Kidney (tissue), 13 donors: ENCODE measurements at regions not wholly inside any gene's neighbourhood (a gene's known extent, or its start where the extent isn't known, plus 50 kb on each side); places are given as distances from the start of the nearest gene placed in this dataset.
A peak's percentile ranks its signal among the peaks of the same experiment; 100 is the strongest.

ENCODE experiments used
- DNase-seq, 5 donors: peaks; one replicate each; pipeline ENCODE4 v3.0.0-alpha.2; 2013 to 2020
- FAIRE-seq: peaks from 2 replicates; lab custom pipeline; 2012; peaks lifted over from hg19 to GRCh38; lab: Jason Lieb, UNC
- H3K27ac ChIP-seq, 2 donors: one replicate each; pipeline ENCODE4 v1.7.0; 2013; ENCODE audit warnings: low read depth in 2 of 2, low read length in 2 of 2, inconsistent platforms in 1 of 2
- H3K27me3 ChIP-seq: one replicate; pipeline ENCODE4 v1.7.1; 2013; ENCODE audit warnings: low read length, inconsistent platforms; ENCODE audit not compliant: control insufficient read depth, insufficient read depth
- H3K36me3 ChIP-seq, 3 donors: one replicate each; pipeline versions ENCODE4 v1.7.0 to v1.7.1; 2013; ENCODE audit warnings: low read length in 3 of 3, control low read depth in 1 of 3, inconsistent platforms in 1 of 3; ENCODE audit not compliant: insufficient read depth in 3 of 3, control insufficient read depth in 2 of 3
- H3K4me1 ChIP-seq, 3 donors: one replicate each; pipeline versions ENCODE4 v1.7.0 to v1.7.1; 2013; ENCODE audit warnings: low read length in 3 of 3, inconsistent platforms in 1 of 3, low read depth in 1 of 3; ENCODE audit not compliant: control insufficient read depth in 2 of 3, insufficient read depth in 2 of 3
- H3K4me3 ChIP-seq, 3 donors: one replicate each; pipeline versions ENCODE4 v1.7.0 to v1.8.1; 2013; ENCODE audit warnings: low read length in 3 of 3, control low read depth in 1 of 3, inconsistent platforms in 1 of 3
- H3K9ac ChIP-seq, 3 donors: one replicate each; pipeline versions ENCODE4 v1.7.0 to v1.7.1; 2013; ENCODE audit warnings: low read length in 3 of 3, control low read depth in 1 of 3, inconsistent platforms in 1 of 3
- H3K9me3 ChIP-seq, 3 donors: one replicate each; pipeline versions ENCODE4 v1.7.0 to v1.7.1; 2013; ENCODE audit warnings: low read length in 3 of 3, control low read depth in 1 of 3, inconsistent platforms in 1 of 3; ENCODE audit not compliant: control insufficient read depth in 2 of 3, insufficient read depth in 1 of 3
- intact Hi-C: fragments of 100-400 bp; cut with DNase I; formaldehyde crosslinking; loops from one replicate; pipeline ENCODE4 v1.11.1; 2022
- TF ChIP-seq, protein P1 (sequence below): IDR thresholded peaks from 3 replicates; pipeline ENCODE4 v1.5.1; 2012; ENCODE audit warnings: mild to moderate bottlenecking, moderate library complexity, borderline replicate concordance; ENCODE audit not compliant: insufficient read depth; ENCODE audit errors: extremely low read depth
- donor health status: control.
- donor health status: control.
- donor health status: control.
- donor health status: control.
- donor health status: control.
- donor health status: DM: yes; HTN: yes; CAD: no.
- donor health status: Normal renal cell carcinoma (clear cell type).

DNA sequence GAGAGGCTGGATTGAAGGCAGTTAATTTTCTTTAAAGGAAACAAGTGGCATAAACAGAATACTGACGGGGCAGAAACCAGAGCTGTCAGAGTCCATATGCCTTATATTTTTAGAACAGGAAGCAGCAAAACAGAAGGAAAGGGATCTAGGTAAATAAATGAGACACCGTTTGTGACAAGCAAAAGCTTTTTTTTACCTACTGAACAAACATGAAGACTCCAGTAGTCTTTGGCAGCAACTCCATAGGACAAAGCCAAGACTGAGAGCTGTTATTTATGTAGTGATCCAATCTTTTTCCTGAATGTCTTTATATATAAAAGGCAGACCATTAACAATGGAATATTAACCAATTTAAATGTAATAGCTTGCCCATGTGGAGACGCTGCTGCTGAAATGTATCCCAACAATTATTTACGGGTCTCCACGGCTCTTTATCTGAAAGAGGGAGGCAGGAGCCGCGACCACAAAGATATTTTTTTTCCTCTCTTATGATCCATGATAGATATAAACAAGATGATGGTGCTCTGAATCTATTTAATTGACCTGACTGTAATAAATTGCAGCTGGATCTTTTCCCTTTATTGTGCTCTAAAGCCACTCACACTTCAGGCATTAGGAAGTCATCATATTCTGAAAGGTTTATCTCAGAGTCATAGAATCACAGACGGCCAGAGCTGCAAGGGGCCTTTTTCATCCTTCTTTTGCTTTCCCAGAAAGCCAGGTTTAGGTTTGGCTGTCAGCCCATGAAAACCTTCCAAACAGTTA, 687.8 kb downstream of the EFNB2 start:
- intact Hi-C loops = no loop called here
- no peak overlapping the region for H3K9ac ChIP-seq
- peaks cover 0 to 9% (median 0%) of the 10 kb centered on the region in 3 donors for H3K4me1 ChIP-seq
- TF ChIP-seq, protein P1, sequence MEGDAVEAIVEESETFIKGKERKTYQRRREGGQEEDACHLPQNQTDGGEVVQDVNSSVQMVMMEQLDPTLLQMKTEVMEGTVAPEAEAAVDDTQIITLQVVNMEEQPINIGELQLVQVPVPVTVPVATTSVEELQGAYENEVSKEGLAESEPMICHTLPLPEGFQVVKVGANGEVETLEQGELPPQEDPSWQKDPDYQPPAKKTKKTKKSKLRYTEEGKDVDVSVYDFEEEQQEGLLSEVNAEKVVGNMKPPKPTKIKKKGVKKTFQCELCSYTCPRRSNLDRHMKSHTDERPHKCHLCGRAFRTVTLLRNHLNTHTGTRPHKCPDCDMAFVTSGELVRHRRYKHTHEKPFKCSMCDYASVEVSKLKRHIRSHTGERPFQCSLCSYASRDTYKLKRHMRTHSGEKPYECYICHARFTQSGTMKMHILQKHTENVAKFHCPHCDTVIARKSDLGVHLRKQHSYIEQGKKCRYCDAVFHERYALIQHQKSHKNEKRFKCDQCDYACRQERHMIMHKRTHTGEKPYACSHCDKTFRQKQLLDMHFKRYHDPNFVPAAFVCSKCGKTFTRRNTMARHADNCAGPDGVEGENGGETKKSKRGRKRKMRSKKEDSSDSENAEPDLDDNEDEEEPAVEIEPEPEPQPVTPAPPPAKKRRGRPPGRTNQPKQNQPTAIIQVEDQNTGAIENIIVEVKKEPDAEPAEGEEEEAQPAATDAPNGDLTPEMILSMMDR = no peak
- H3K36me3 ChIP-seq = no peaks in the 10 kb centered on the region
- no peak overlapping the region for H3K4me3 ChIP-seq
- no peaks in the 10 kb centered on the region for H3K27me3 ChIP-seq
- no peak for FAIRE-seq
- DNase-seq = peak in 2 of 5 donors; percentile 44 to 59
- no peak overlapping the region for H3K27ac ChIP-seq
- no peaks in the 10 kb centered on the region for H3K9me3 ChIP-seq

DNA sequence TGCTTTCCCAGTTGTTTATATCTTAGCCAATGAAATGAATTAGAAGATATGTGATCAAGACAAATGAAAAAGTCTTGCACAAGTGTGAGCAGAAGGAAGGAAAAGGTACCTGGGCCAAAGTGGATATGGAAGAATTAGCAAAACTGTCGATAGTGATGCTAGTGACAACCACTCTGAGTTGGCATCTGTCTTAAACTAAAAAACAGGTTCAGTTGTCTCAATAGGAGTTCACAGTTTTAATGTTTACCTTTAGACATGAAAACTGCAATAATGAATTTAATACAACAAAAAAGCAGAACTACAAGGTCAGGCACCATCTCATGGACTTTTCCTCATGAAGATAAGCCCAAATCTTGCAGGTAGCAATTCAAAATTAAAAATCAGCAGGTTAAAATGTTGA, 688.5 kb downstream of the EFNB2 start:
- H3K4me1 ChIP-seq = peaks cover 0 to 9% (median 0%) of the 10 kb centered on the region in 3 donors
- no peak overlapping the region for H3K9ac ChIP-seq
- H3K27ac ChIP-seq = no peak overlapping the region
- no peak overlapping the region for H3K4me3 ChIP-seq
- intact Hi-C loops = no loop called here
- H3K36me3 ChIP-seq = no peaks in the 10 kb centered on the region
- H3K9me3 ChIP-seq = no peaks in the 10 kb centered on the region
- no peaks in the 10 kb centered on the region for H3K27me3 ChIP-seq
- FAIRE-seq (no peak), DNase-seq (no peak)
- TF ChIP-seq, protein P1 = no peak

DNA sequence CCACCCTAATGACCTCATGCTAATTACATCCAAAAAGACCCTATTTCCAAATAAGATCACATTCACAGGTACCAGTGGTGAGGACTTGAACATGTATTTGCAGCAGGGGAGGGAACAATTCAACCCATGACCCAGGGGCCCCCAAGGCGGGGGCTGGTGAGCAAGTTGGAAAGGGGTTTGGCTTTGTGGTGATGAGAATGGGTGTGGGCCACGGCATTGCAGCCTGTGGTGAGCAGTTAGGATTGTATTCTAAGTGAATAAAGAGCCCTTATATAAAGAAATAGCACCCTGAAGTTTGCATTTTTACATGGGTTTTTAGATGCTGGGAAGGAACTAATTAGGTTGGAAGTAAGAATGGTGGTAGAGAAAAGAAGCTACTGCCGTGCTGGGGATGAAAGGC, 694.2 kb downstream of the EFNB2 start:
- H3K4me3 ChIP-seq = no peak overlapping the region
- TF ChIP-seq, protein P1 = no peak
- no peaks in the 10 kb centered on the region for H3K9me3 ChIP-seq
- no peaks in the 10 kb centered on the region for H3K36me3 ChIP-seq
- DNase-seq (no peak), FAIRE-seq (no peak)
- H3K4me1 ChIP-seq = no peaks in the 10 kb centered on the region
- H3K9ac ChIP-seq = no peak overlapping the region
- H3K27me3 ChIP-seq = no peaks in the 10 kb centered on the region
- intact Hi-C loops = no loop called here
- H3K27ac ChIP-seq = no peak overlapping the region
